SK-N-SH (cell line): ENCODE measurements at regions not wholly inside any gene's neighbourhood (a gene's known extent, or its start where the extent isn't known, plus 50 kb on each side); places are given as distances from the start of the nearest gene placed in this dataset.

Experiments used
- CTCF ChIA-PET: fragments of 300-600, 350-600 bp; formaldehyde crosslinking; extraction: SDS; loops from one replicate; lab custom pipeline; 2021; lab: Yijun Ruan, JAX
- POLR2A ChIA-PET: fragments of 350-600 bp; sonication (Branson Sonifier 250); formaldehyde crosslinking; extraction: SDS; loops from one replicate; lab custom pipeline; 2020; ENCODE audit warnings: antibody characterized with exemption, inconsistent platforms; lab: Yijun Ruan, JAX
- DNase-seq: peaks from one replicate; pipeline ENCODE4 v3.0.0; 2012
- H2AFZ ChIP-seq: fragments of 200-600 bp; sonication (generic); 2 replicates; pipeline ENCODE4 v1.8.1; 2016; ENCODE audit warnings: antibody characterized with exemption, mild to moderate bottlenecking, low read depth
- H3F3A ChIP-seq: fragments of 200-600 bp; sonication (generic); replicated peaks from 2 replicates; pipeline ENCODE3; 2016; ENCODE audit warnings: antibody characterized with exemption, mild to moderate bottlenecking; ENCODE audit not compliant: insufficient read depth
- H3K27ac ChIP-seq, 2 experiments: fragments of 200-500 bp in 1 of 2; fragments of 200-600 bp in 1 of 2; sonication (Bioruptor generic) in 1 of 2; sonication (generic), shearing (Covaris generic) in 1 of 2; 2 replicates each; pipeline versions ENCODE4 v1.5.1 to v1.6.1; 2014 to 2016; ENCODE audit warnings: low read depth in 2 of 2, inconsistent platforms in 1 of 2, low read length in 1 of 2, mild to moderate bottlenecking in 1 of 2, mixed read lengths in 1 of 2
- H3K27me3 ChIP-seq: fragments of 200-600 bp; sonication (generic), shearing (Covaris generic); 2 replicates; pipeline ENCODE4 v1.6.1; 2016; ENCODE audit warnings: mixed run types; ENCODE audit not compliant: insufficient read depth
- H3K36me3 ChIP-seq, 2 experiments: fragments of 200-500 bp in 1 of 2; fragments of 200-600 bp in 1 of 2; sonication (Bioruptor generic) in 1 of 2; sonication (generic) in 1 of 2; replicated peaks in 1 of 2; 2 replicates each; pipeline versions ENCODE3 to v1.5.1; 2014 to 2016; ENCODE audit warnings: low read length in 1 of 2, mild to moderate bottlenecking in 1 of 2; ENCODE audit not compliant: insufficient read depth in 2 of 2, control insufficient read depth in 1 of 2
- H3K4me1 ChIP-seq, 2 experiments: fragments of 200-500 bp in 1 of 2; fragments of 200-600 bp in 1 of 2; sonication (Bioruptor generic) in 1 of 2; sonication (generic), shearing (Covaris generic) in 1 of 2; 2 replicates each; pipeline versions ENCODE4 v1.5.1 to v1.6.1; 2014 to 2016; ENCODE audit warnings: low read depth in 1 of 2, low read length in 1 of 2, mixed run types in 1 of 2; ENCODE audit not compliant: insufficient read depth in 2 of 2, control insufficient read depth in 1 of 2
- H3K4me2 ChIP-seq: fragments of 200-600 bp; sonication (generic), shearing (Covaris generic); 2 replicates; pipeline ENCODE4 v1.6.1; 2017; ENCODE audit warnings: mixed run types
- H3K4me3 ChIP-seq, 2 experiments: fragments of 200-500 bp in 1 of 2; fragments of 200-600 bp in 1 of 2; sonication (Bioruptor generic) in 1 of 2; sonication (generic), shearing (Covaris generic) in 1 of 2; 2 replicates each; pipeline versions ENCODE4 v1.5.1 to v1.8.1; 2014 to 2016; ENCODE audit warnings: low read depth in 2 of 2, inconsistent platforms in 1 of 2, low read length in 1 of 2, mild to moderate bottlenecking in 1 of 2, mixed read lengths in 1 of 2, moderate library complexity in 1 of 2
- H3K79me2 ChIP-seq: fragments of 200-600 bp; sonication (generic); 2 replicates; pipeline ENCODE4 v1.8.1; 2017; ENCODE audit warnings: mild to moderate bottlenecking; ENCODE audit not compliant: insufficient read depth
- H3K9ac ChIP-seq: fragments of 200-600 bp; sonication (generic); 2 replicates; pipeline ENCODE4 v1.6.1; 2017; ENCODE audit warnings: mixed run types
- H3K9me2 ChIP-seq: fragments of 200-600 bp; sonication (generic); 2 replicates; pipeline ENCODE4 v1.6.1; 2017; ENCODE audit warnings: mixed run types
- H3K9me3 ChIP-seq: fragments of 200-600 bp; sonication (generic); 2 replicates; pipeline ENCODE4 v1.6.1; 2017; ENCODE audit warnings: mixed run types, mild to moderate bottlenecking, moderate library complexity
- H4K20me1 ChIP-seq: fragments of 200-600 bp; sonication (generic); 2 replicates; pipeline ENCODE4 v1.6.1; 2017; ENCODE audit warnings: mild to moderate bottlenecking, mixed run types; ENCODE audit not compliant: insufficient read depth
- CHD2 ChIP-seq: fragments of 150-350 bp; IDR thresholded peaks from 2 replicates; pipeline ENCODE4 v1.6.1; 2018; ENCODE audit warnings: low read length; ENCODE audit not compliant: partially characterized antibody
- CTCF ChIP-seq: fragments of 200-600 bp; sonication (generic); IDR thresholded peaks from 2 replicates; pipeline ENCODE4 v1.6.1; 2017; ENCODE audit warnings: antibody characterized with exemption, mild to moderate bottlenecking, moderate library complexity
- EZH2phosphoT487 ChIP-seq: fragments of 200-600 bp; sonication (generic); IDR thresholded peaks from 2 replicates; pipeline ENCODE4 v1.6.1; 2017; ENCODE audit warnings: low read depth, mixed run types, mild to moderate bottlenecking, antibody characterized with exemption, moderate library complexity, borderline replicate concordance
- FOXJ3 ChIP-seq: sonication (generic); formaldehyde crosslinking; IDR thresholded peaks from 2 replicates; pipeline ENCODE4 v1.5.1; 2020; ENCODE audit warnings: mild to moderate bottlenecking, missing genetic modification reagents
- GABPA ChIP-seq: IDR thresholded peaks from 2 replicates; pipeline ENCODE4 v1.4.0; 2012; ENCODE audit warnings: low read depth, mild to moderate bottlenecking
- NFIC ChIP-seq: IDR thresholded peaks from 2 replicates; pipeline ENCODE4 v1.4.0; 2012; ENCODE audit warnings: borderline replicate concordance
- NRF1 ChIP-seq: IDR thresholded peaks from 2 replicates; pipeline ENCODE4 v1.6.1; 2012; ENCODE audit warnings: low read depth, mild to moderate bottlenecking, low read length
- RAD21 ChIP-seq: IDR thresholded peaks from 2 replicates; pipeline ENCODE4 v1.6.1; 2012; ENCODE audit warnings: mild to moderate bottlenecking, low read length
- RCOR1 ChIP-seq: fragments of 150-350 bp; IDR thresholded peaks from 2 replicates; pipeline ENCODE4 v1.6.1; 2017; ENCODE audit warnings: antibody characterized with exemption, low read length
- RFX5 ChIP-seq: IDR thresholded peaks from 2 replicates; pipeline ENCODE4 v1.6.1; 2012; ENCODE audit warnings: mild to moderate bottlenecking, improper control_type of control experiment, low read length
- TAF1 ChIP-seq: IDR thresholded peaks from 2 replicates; pipeline ENCODE4 v1.6.1; 2012; ENCODE audit warnings: low read depth, mild to moderate bottlenecking, low read length, moderate library complexity, borderline replicate concordance
- TCF12 ChIP-seq: IDR thresholded peaks from 2 replicates; pipeline ENCODE4 v1.4.0; 2012
- YY1 ChIP-seq: IDR thresholded peaks from 2 replicates; pipeline ENCODE4 v1.4.0; 2012; ENCODE audit warnings: low read depth, mild to moderate bottlenecking
- ZBTB33 ChIP-seq: IDR thresholded peaks from 2 replicates; pipeline ENCODE4 v1.4.0; 2012; ENCODE audit warnings: low read depth, borderline replicate concordance
- WGBS: methylation state at CpG from one replicate; pipeline ENCODE4 v1.1.6; 2017; ENCODE audit warnings: low lambda C conversion rate; 5-methylcytosine and 5-hydroxymethylcytosine counted together
- TF ChIP-seq, protein P1 (sequence below): fragments of 150-350 bp; IDR thresholded peaks from 2 replicates; pipeline ENCODE4 v1.6.1; 2016; ENCODE audit warnings: mild to moderate bottlenecking, low read depth, low read length
- TF ChIP-seq, protein P2 (sequence below): fragments of 150-350 bp; IDR thresholded peaks from 2 replicates; pipeline ENCODE4 v1.6.1; 2017; ENCODE audit warnings: antibody characterized with exemption, low read length, low read depth, borderline replicate concordance

- Histone ChIP-seq H3K27ac (no peak overlapping the region), H3K79me2 (no peaks in the 10 kb centered on the region), H2AFZ (no peak overlapping the region), H3K4me2 (no peak overlapping the region), H3K36me3 (no peaks in the 10 kb centered on the region), H4K20me1 (no peaks in the 10 kb centered on the region), H3K4me3 (no peak overlapping the region), H3K9ac (no peak overlapping the region), H3K27me3 (no peaks in the 10 kb centered on the region), H3K9me3 (no peaks in the 10 kb centered on the region; the same call in 1 of the 2 replicates), H3K4me1 (no peaks in the 10 kb centered on the region), H3K9me2 (no peaks in the 10 kb centered on the region), H3F3A (peaks cover 9% of the 10 kb centered on the region)
- POLR2A ChIA-PET = no interaction called here
- TF ChIP-seq RCOR1 = no peak
- TF ChIP-seq, protein P1, sequence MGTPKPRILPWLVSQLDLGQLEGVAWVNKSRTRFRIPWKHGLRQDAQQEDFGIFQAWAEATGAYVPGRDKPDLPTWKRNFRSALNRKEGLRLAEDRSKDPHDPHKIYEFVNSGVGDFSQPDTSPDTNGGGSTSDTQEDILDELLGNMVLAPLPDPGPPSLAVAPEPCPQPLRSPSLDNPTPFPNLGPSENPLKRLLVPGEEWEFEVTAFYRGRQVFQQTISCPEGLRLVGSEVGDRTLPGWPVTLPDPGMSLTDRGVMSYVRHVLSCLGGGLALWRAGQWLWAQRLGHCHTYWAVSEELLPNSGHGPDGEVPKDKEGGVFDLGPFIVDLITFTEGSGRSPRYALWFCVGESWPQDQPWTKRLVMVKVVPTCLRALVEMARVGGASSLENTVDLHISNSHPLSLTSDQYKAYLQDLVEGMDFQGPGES = no peak
- TF ChIP-seq YY1 = no peak
- TF ChIP-seq NRF1 = no peak
- TF ChIP-seq TCF12 = no peak
- no peak for TF ChIP-seq RAD21
- no peak for TF ChIP-seq FOXJ3 (CRISPR knock-in tag)
- TF ChIP-seq CTCF = no peak
- TF ChIP-seq, protein P2, sequence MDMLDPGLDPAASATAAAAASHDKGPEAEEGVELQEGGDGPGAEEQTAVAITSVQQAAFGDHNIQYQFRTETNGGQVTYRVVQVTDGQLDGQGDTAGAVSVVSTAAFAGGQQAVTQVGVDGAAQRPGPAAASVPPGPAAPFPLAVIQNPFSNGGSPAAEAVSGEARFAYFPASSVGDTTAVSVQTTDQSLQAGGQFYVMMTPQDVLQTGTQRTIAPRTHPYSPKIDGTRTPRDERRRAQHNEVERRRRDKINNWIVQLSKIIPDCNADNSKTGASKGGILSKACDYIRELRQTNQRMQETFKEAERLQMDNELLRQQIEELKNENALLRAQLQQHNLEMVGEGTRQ = no peak
- TF ChIP-seq GABPA = no peak
- DNase-seq = no peak
- 17% methylated on average over 2 of the region's 2 CpGs for WGBS
- CTCF ChIA-PET = no interaction called here
These were observed 242.7 kb upstream of the USP24 start for GRCh38 chr1:55457874-55458273.

DNA sequence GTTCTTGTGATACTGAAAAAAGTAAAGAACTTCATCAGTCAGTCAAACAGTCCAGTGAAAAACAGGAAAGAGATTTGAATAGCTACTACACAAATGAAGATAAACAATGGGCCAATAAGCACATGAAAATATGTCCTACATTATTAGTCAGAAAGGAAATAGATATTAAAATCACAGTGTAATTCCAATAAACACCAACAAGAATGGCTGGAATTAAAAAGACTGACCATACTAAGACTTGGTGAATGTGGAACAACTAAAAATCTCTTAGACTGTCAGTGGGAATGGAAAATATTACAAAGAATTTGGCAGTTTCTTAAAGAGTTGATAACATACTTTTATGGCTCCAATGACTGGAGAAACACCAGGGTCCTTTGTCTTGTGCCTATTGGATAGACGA is 241.8 kb upstream of the USP24 start:
- POLR2A ChIA-PET = no interaction called here
- no peaks in the 10 kb centered on the region for H3K36me3 ChIP-seq
- H4K20me1 ChIP-seq = no peaks in the 10 kb centered on the region
- peaks cover 9% of the 10 kb centered on the region for H3F3A ChIP-seq
- no peaks in the 10 kb centered on the region for H3K4me1 ChIP-seq
- CTCF ChIA-PET = no interaction called here
- no peak overlapping the region for H3K27ac ChIP-seq
- WGBS = 80% methylated on average over 1 of the region's 1 CpG
- no peak overlapping the region for H3K4me3 ChIP-seq
- no peak for TF ChIP-seq NFIC
- no peak for TF ChIP-seq TAF1
- no peak for TF ChIP-seq GABPA
- no peak for TF ChIP-seq RFX5
- no peak for TF ChIP-seq EZH2phosphoT487
- no peak for TF ChIP-seq CHD2
- TF ChIP-seq ZBTB33 = no peak
- TF ChIP-seq, all 33 proteins: peak for 0
- H3K4me2 ChIP-seq = no peak overlapping the region
- H3K9me2 ChIP-seq = no peaks in the 10 kb centered on the region
- DNase-seq = no peak
- no peaks in the 10 kb centered on the region for H3K79me2 ChIP-seq
- H3K9ac ChIP-seq = no peak overlapping the region
- H2AFZ ChIP-seq = no peak overlapping the region
- no peaks in the 10 kb centered on the region for H3K27me3 ChIP-seq
- no peaks in the 10 kb centered on the region for H3K9me3 ChIP-seq
